ENCODE measurements at regions not wholly inside any gene's neighbourhood (a gene's known extent, or its start where the extent isn't known, plus 50 kb on each side); places are given as distances from the start of the nearest gene placed in this dataset.

DNA sequence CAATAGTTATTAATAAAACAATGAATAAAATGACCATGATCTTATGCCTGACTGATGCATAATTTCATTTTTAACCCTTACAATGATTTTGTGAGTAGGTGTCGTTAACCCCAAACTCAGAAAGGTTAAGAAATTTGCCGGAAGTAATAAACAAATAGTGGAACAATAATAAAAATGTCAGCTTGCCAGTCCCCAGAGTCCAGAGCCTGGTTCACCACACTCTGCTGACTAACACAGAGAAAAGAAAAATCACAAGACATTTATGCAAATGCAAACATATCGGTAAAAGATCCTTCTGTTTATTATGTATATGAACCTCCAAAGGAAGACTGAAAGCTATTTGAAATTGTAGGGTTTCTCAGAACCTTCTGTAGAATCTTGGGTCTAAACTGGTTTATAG is 563.7 kb downstream of the EFNB2 start:
- Histone ChIP-seq H3K4me2 (ENCODE audit: insufficient read depth, low read length) (peak overlapping the region; percentile 39), H3K27me3 (ENCODE audit: insufficient read depth, low read length) (no peaks in the 10 kb centered on the region), H3K9me3 (ENCODE audit: low read depth, low read length) (no peaks in the 10 kb centered on the region), H3K4me1 (ENCODE audit: insufficient read depth, low read length) (no peaks in the 10 kb centered on the region), H3K79me2 (ENCODE audit: insufficient read depth, low read length) (no peaks in the 10 kb centered on the region), H4K20me1 (ENCODE audit: insufficient read depth, low read length) (no peaks in the 10 kb centered on the region), H3K4me3 (ENCODE audit: insufficient read depth, low read length) (no peak overlapping the region), H3K36me3 (ENCODE audit: insufficient read depth, low read length) (no peaks in the 10 kb centered on the region), H2AFZ (ENCODE audit: low read length) (no peak overlapping the region), H3K27ac (ENCODE audit: low read depth, low read length) (no peak overlapping the region)
- peak; percentile 36 for DNase-seq (ENCODE audit: insufficient read length, low spot score, missing footprints)
- TF ChIP-seq, protein P1, sequence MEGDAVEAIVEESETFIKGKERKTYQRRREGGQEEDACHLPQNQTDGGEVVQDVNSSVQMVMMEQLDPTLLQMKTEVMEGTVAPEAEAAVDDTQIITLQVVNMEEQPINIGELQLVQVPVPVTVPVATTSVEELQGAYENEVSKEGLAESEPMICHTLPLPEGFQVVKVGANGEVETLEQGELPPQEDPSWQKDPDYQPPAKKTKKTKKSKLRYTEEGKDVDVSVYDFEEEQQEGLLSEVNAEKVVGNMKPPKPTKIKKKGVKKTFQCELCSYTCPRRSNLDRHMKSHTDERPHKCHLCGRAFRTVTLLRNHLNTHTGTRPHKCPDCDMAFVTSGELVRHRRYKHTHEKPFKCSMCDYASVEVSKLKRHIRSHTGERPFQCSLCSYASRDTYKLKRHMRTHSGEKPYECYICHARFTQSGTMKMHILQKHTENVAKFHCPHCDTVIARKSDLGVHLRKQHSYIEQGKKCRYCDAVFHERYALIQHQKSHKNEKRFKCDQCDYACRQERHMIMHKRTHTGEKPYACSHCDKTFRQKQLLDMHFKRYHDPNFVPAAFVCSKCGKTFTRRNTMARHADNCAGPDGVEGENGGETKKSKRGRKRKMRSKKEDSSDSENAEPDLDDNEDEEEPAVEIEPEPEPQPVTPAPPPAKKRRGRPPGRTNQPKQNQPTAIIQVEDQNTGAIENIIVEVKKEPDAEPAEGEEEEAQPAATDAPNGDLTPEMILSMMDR (IDR thresholded peaks at IDR 0.05; ENCODE audit: extremely low read depth, low read depth, low read length), result no peak

DNA sequence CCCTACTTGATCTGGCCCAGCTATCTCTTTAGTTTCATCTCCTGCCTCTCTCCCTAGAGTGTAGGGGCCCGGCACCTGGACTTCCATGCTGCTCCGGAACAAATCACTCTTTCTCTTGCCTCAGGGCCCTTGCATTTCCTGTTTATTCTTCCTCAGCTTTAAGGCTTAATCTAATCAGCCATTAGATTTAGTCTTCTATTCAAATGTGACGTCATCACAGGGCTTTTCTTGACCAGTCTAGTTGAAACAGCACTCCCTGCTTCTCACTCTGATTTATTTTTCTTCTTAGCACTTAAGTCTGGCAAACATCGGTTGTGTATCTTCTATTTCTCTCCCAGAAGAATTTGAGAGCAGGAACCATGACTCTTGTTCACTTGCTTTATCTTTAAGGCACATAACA is 564.1 kb downstream of the EFNB2 start:
- Histone ChIP-seq H2AFZ (ENCODE audit: low read length) (no peak overlapping the region), H3K27ac (ENCODE audit: low read depth, low read length) (no peak overlapping the region)
- DNase-seq (ENCODE audit: insufficient read length, low spot score, missing footprints), result no peak

DNA sequence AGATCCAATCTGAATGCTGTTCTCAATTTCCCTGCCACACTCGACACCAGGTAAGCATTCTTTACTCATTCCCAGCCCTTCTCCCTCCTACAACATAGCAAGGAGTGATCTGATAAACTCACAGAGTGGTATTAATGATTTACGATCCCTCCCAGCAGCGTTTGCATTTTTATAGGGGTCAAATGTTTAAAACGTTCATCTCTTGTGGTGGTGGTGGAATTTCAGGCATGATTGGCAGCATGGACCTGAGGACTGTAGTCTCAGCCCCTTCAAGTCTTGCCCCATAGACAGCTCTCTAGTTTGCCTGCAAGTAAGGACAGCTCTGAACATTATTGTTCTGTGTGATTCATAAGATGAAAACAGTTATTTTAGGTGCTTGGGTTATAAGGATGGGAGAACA is 565.7 kb downstream of the EFNB2 start:
- no peak for DNase-seq (ENCODE audit: insufficient read length, low spot score, missing footprints)
- no peak overlapping the region for H3K4me2 ChIP-seq (ENCODE audit: insufficient read depth, low read length)
- H3K36me3 ChIP-seq (ENCODE audit: insufficient read depth, low read length), result no peaks in the 10 kb centered on the region
- TF ChIP-seq, protein P1 (IDR thresholded peaks at IDR 0.05; ENCODE audit: extremely low read depth, low read depth, low read length), result no peak
- H3K4me3 ChIP-seq (ENCODE audit: insufficient read depth, low read length), result no peak overlapping the region
- H3K27me3 ChIP-seq (ENCODE audit: insufficient read depth, low read length), result no peaks in the 10 kb centered on the region
- H2AFZ ChIP-seq (ENCODE audit: low read length), result no peak overlapping the region
- no peaks in the 10 kb centered on the region for H3K4me1 ChIP-seq (ENCODE audit: insufficient read depth, low read length)
- no peaks in the 10 kb centered on the region for H4K20me1 ChIP-seq (ENCODE audit: insufficient read depth, low read length)
- no peaks in the 10 kb centered on the region for H3K79me2 ChIP-seq (ENCODE audit: insufficient read depth, low read length)
- no peak overlapping the region for H3K27ac ChIP-seq (ENCODE audit: low read depth, low read length)
- no peaks in the 10 kb centered on the region for H3K9me3 ChIP-seq (ENCODE audit: low read depth, low read length)

More for the DNA sequence above, 564.1 kb downstream of the EFNB2 start:
- no peaks in the 10 kb centered on the region for H3K79me2 ChIP-seq (ENCODE audit: insufficient read depth, low read length)
- TF ChIP-seq, protein P1 (IDR thresholded peaks at IDR 0.05; ENCODE audit: extremely low read depth, low read depth, low read length), result no peak
- H3K27me3 ChIP-seq (ENCODE audit: insufficient read depth, low read length), result no peaks in the 10 kb centered on the region
- H3K9me3 ChIP-seq (ENCODE audit: low read depth, low read length), result no peaks in the 10 kb centered on the region
- H4K20me1 ChIP-seq (ENCODE audit: insufficient read depth, low read length), result no peaks in the 10 kb centered on the region
- H3K4me1 ChIP-seq (ENCODE audit: insufficient read depth, low read length), result no peaks in the 10 kb centered on the region
- H3K36me3 ChIP-seq (ENCODE audit: insufficient read depth, low read length), result no peaks in the 10 kb centered on the region
- no peak overlapping the region for H3K4me3 ChIP-seq (ENCODE audit: insufficient read depth, low read length)
- H3K4me2 ChIP-seq (ENCODE audit: insufficient read depth, low read length), result no peak overlapping the region

DNA sequence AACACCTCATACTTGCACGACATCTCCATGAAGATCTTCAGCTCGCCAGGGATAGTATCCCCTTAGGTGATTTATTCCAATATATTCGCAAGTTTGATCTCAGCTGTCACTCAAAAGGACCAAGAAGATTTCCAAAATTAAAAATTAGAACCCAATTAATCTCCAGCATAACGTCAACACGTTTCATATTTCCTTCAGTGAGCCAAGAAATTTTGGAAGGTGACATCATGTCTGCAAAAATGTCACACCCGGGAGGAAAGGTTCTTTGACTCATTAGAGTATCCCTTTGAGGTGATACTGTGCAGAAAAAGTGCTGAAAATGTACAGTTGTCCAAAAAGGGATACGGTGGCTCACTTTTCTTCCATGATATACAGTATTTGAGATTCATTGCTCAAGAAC is 569.6 kb downstream of the EFNB2 start:
- Histone ChIP-seq H3K27me3 (ENCODE audit: insufficient read depth, low read length) (no peaks in the 10 kb centered on the region), H3K79me2 (ENCODE audit: insufficient read depth, low read length) (no peaks in the 10 kb centered on the region)

More for the DNA sequence above, 569.6 kb downstream of the EFNB2 start:
- H3K4me3 ChIP-seq (ENCODE audit: insufficient read depth, low read length), result no peak overlapping the region
- no peaks in the 10 kb centered on the region for H4K20me1 ChIP-seq (ENCODE audit: insufficient read depth, low read length)
- no peak overlapping the region for H2AFZ ChIP-seq (ENCODE audit: low read length)
- H3K27ac ChIP-seq (ENCODE audit: low read depth, low read length), result no peak overlapping the region
- no peaks in the 10 kb centered on the region for H3K4me1 ChIP-seq (ENCODE audit: insufficient read depth, low read length)
- H3K9me3 ChIP-seq (ENCODE audit: low read depth, low read length), result no peaks in the 10 kb centered on the region
- no peaks in the 10 kb centered on the region for H3K36me3 ChIP-seq (ENCODE audit: insufficient read depth, low read length)
- DNase-seq (ENCODE audit: insufficient read length, low spot score, missing footprints), result no peak
- TF ChIP-seq, protein P1 (IDR thresholded peaks at IDR 0.05; ENCODE audit: extremely low read depth, low read depth, low read length), result no peak
- no peak overlapping the region for H3K4me2 ChIP-seq (ENCODE audit: insufficient read depth, low read length)

Measured in osteoblast (primary cell).